Endothelial cell of hepatic sinusoid (primary cell): ENCODE measurements at regions not wholly inside any gene's neighbourhood (a gene's known extent, or its start where the extent isn't known, plus 50 kb on each side); places are given as distances from the start of the nearest gene placed in this dataset.

Experiments used
- in situ Hi-C: cut with HindIII; loops from 2 replicates; pipeline ENCODE4 v1.10.0; 2017; ENCODE audit warnings: low sequenced_read_pairs

- in situ Hi-C loops: no loop called here
Observed at GRCh38 chr2:208545403-208546042, 138.9 kb downstream of the PTH2R start.

GRCh38 chr2:208546107-208546506 is 139.5 kb downstream of the PTH2R start:
- in situ Hi-C loops: no loop called here

GRCh38 chr2:208546860-208547650 is 140.5 kb downstream of the PTH2R start:
- in situ Hi-C loops: no loop called here

- in situ Hi-C loops: no loop called here
Observed at GRCh38 chr2:208548700-208549099, 142.1 kb downstream of the PTH2R start.

- in situ Hi-C loops: no loop called here
Observed at GRCh38 chr2:208549546-208550158, 143.1 kb downstream of the PTH2R start.

- in situ Hi-C loops: no loop called here
Observed at GRCh38 chr2:208552943-208553342, 146.4 kb downstream of the PTH2R start.

- in situ Hi-C loops: no loop called here
Observed at GRCh38 chr2:208556983-208557484, 150.4 kb downstream of the PTH2R start.

GRCh38 chr2:208565690-208566416 is 159.3 kb downstream of the PTH2R start:
- in situ Hi-C loops: no loop called here

GRCh38 chr2:208568203-208568602 is 161.6 kb downstream of the PTH2R start:
- in situ Hi-C loops: no loop called here

- in situ Hi-C loops: no loop called here
Observed at GRCh38 chr2:208570066-208570465, 163.5 kb downstream of the PTH2R start.

GRCh38 chr2:208570851-208571763 is 164.5 kb downstream of the PTH2R start:
- in situ Hi-C loops: no loop called here

- in situ Hi-C loops: no loop called here
Observed at GRCh38 chr2:208571764-208572131, 165.2 kb downstream of the PTH2R start.

- in situ Hi-C loops: no loop called here
Observed at GRCh38 chr2:208573569-208573968, 167.0 kb downstream of the PTH2R start.

GRCh38 chr2:208579678-208580077 is 173.1 kb downstream of the PTH2R start:
- in situ Hi-C loops: no loop called here

GRCh38 chr2:208584378-208584985 is 177.9 kb downstream of the PTH2R start:
- in situ Hi-C loops: no loop called here

GRCh38 chr2:208586516-208586915 is 179.9 kb downstream of the PTH2R start:
- in situ Hi-C loops: no loop called here

- in situ Hi-C loops: no loop called here
Observed at GRCh38 chr2:208594642-208595385, 188.2 kb downstream of the PTH2R start.

- in situ Hi-C loops: no loop called here
Observed at GRCh38 chr2:208595386-208596275, 189.0 kb downstream of the PTH2R start.
